GM20000 (cell line): ENCODE measurements at regions not wholly inside any gene's neighbourhood (a gene's known extent, or its start where the extent isn't known, plus 50 kb on each side); places are given as distances from the start of the nearest gene placed in this dataset.

Source experiments
- DNase-seq: peaks from one replicate; pipeline ENCODE4 v3.0.0; 2012; ENCODE audit warnings: low spot score
- TF ChIP-seq, protein P1 (sequence below): IDR thresholded peaks from 2 replicates; pipeline ENCODE4 v1.5.1; 2012; ENCODE audit warnings: mild to moderate bottlenecking, control low read depth; ENCODE audit errors: extremely low read depth, missing control alignments

DNA sequence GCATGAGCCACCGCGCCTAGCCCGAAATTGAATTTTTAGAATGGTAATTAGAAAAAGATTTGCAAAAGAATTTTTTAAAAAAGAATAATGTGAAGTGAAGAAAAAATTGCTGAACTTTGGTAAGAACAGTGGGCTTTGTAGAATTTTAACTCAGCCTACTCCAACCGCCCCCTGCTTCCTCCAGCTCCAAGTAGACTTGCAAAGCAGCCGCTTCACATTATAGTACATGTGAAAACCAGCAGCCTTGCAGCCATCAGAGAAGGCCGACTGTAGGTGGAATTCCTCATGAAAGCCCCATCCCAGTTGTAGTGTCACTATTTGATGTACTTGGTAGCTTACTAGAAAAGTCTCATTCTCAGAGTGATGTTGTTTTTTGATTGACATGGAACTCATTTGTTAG, 835.6 kb downstream of the TBC1D32 start:
- no peak for DNase-seq
- TF ChIP-seq, protein P1, sequence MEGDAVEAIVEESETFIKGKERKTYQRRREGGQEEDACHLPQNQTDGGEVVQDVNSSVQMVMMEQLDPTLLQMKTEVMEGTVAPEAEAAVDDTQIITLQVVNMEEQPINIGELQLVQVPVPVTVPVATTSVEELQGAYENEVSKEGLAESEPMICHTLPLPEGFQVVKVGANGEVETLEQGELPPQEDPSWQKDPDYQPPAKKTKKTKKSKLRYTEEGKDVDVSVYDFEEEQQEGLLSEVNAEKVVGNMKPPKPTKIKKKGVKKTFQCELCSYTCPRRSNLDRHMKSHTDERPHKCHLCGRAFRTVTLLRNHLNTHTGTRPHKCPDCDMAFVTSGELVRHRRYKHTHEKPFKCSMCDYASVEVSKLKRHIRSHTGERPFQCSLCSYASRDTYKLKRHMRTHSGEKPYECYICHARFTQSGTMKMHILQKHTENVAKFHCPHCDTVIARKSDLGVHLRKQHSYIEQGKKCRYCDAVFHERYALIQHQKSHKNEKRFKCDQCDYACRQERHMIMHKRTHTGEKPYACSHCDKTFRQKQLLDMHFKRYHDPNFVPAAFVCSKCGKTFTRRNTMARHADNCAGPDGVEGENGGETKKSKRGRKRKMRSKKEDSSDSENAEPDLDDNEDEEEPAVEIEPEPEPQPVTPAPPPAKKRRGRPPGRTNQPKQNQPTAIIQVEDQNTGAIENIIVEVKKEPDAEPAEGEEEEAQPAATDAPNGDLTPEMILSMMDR, result no peak

- no peak for DNase-seq
Measured at GRCh38 chr6:120496661-120497060, 837.6 kb downstream of the TBC1D32 start.

DNA sequence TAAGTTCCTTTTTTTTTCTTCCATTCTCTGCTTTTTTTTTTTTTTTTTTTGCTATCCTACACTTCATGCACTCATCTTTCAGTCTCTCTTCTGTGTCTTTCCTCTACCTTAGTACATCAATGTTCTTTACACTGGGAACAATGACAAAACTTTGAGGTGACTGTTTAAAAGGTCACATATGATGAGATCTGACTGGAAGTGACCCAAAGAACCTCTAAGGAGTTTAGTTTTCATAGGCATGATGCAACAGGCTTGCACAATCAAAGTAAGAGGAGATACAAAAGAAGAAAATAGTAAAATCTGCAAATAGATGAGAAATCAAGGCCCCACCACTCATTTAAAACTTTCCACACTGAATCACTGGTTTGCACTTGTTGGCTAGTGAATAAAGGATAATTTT, 840.8 kb downstream of the TBC1D32 start:
- DNase-seq, result no peak
- TF ChIP-seq, protein P1, result no peak

More at GRCh38 chr6:120496661-120497060, 837.6 kb downstream of the TBC1D32 start:
- TF ChIP-seq, protein P1, result no peak

DNA sequence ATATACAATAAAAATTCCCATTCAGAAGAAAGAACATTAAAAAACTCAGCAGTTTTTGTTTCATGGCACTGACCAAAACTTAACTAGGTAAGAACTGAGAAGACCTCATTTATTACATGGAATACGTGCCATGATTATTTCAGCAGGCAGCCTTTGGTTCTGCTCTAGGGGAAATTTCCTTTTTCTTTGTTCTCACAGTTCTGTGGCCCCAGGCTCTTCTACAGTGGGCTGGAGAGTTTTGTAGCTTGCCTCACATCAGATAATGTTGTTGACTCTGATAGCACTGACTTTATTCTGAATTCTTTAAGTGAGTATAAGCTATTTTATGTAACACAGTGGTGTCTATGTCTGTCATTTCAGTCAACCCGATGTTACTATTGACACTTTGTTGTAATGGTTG, 844.3 kb downstream of the TBC1D32 start:
- TF ChIP-seq, protein P1, result no peak
- no peak for DNase-seq

GRCh38 chr6:120484146-120484545, 850.1 kb downstream of the TBC1D32 start:
- TF ChIP-seq, protein P1, result no peak
- no peak for DNase-seq

DNA sequence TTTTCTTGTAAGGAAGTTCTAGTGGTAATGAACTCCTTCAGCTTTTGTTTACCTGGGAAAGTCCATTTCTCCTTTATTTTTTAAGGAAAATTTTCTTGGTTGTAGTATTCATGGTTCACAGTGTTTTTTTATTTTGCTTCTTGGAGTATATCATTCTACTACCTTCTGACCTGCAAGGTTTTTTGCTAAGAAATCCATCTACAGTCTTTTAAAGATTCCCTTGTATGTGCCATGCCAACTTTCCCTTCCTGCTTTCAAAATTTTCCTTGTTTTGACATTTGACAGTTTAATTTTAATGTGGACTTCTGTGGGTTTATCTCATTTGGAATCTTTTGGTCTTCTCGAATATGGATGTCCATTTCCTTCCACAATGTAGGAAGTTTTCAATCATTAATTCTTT, 855.6 kb downstream of the TBC1D32 start:
- DNase-seq, result no peak
- TF ChIP-seq, protein P1, result no peak

- no peak for DNase-seq
- TF ChIP-seq, protein P1, result no peak
Measured at GRCh38 chr6:120473804-120474203, 860.5 kb downstream of the TBC1D32 start.
